ENCODE measurements at regions not wholly inside any gene's neighbourhood (a gene's known extent, or its start where the extent isn't known, plus 50 kb on each side); places are given as distances from the start of the nearest gene placed in this dataset.

GRCh38 chr10:124177180-124177518 lies 83.8 kb upstream of the CHST15 start:
- peaks cover 7% of the 10 kb centered on the region for H3K27me3 ChIP-seq (ENCODE audit: control insufficient read depth, insufficient read depth, low read length)
- TF ChIP-seq, protein P1, sequence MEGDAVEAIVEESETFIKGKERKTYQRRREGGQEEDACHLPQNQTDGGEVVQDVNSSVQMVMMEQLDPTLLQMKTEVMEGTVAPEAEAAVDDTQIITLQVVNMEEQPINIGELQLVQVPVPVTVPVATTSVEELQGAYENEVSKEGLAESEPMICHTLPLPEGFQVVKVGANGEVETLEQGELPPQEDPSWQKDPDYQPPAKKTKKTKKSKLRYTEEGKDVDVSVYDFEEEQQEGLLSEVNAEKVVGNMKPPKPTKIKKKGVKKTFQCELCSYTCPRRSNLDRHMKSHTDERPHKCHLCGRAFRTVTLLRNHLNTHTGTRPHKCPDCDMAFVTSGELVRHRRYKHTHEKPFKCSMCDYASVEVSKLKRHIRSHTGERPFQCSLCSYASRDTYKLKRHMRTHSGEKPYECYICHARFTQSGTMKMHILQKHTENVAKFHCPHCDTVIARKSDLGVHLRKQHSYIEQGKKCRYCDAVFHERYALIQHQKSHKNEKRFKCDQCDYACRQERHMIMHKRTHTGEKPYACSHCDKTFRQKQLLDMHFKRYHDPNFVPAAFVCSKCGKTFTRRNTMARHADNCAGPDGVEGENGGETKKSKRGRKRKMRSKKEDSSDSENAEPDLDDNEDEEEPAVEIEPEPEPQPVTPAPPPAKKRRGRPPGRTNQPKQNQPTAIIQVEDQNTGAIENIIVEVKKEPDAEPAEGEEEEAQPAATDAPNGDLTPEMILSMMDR (IDR thresholded peaks at IDR 0.05; ENCODE audit: low read depth, low read length) = no peak
- H3K9me3 ChIP-seq (ENCODE audit: control insufficient read depth, insufficient read depth, low read length) = peaks cover 3% of the 10 kb centered on the region; the same call in 1 of the 2 replicates
- no peak for DNase-seq (ENCODE audit: low read depth, low spot score)
- POLR2A ChIA-PET = no interaction called here
- no peak overlapping the region for H3K27ac ChIP-seq (ENCODE audit: low read depth, low read length)
- CTCF ChIA-PET = no interaction called here
- H3K4me3 ChIP-seq (ENCODE audit: low read depth, low read length) = no peak overlapping the region

DNA sequence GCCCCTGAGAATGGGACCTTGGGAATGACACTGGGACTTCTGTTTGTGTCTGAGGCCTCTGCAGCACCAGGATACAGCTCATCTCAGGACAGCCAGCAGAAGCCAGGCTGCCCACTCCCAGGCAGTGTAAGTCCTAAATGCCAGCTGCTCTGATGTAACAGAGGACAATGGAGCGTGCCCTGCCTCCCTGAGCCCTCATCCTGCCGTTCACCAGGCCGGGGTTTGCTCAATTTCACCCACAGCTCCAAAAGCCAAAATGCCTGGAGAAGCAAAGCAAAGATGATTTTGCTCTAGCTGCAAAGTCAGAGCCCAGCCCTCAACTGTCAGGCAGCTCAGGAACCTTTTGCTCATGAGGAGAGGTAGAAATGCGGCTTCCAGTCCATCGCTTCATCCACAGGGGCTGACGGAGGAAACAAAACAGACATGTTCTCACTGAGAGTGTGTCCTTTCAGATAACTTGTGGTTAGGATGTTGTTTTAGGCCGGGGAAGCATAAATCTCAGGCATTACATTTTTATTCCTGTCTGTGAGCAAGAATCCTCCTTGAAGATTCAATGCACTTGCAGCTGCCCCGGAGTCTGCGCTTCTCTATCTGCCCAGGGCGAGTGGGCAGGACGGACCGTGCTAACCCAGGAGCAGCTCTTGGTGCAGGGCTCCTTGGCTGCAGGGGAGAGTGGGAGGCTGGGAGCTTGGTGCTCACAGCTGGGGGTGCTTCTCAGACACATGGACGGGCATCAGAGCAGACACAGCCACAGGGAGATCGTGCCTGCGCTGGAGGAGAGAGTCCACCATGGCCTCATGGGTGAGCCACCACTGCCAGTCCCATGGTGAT lies 83.2 kb upstream of the CHST15 start:
- H3K27ac ChIP-seq (ENCODE audit: low read depth, low read length) = no peak overlapping the region
- peaks cover 7% of the 10 kb centered on the region; the same call in 1 of the 2 replicates for H3K9me3 ChIP-seq (ENCODE audit: control insufficient read depth, insufficient read depth, low read length)
- H3K4me3 ChIP-seq (ENCODE audit: low read depth, low read length) = no peak overlapping the region
- TF ChIP-seq, protein P1 (IDR thresholded peaks at IDR 0.05; ENCODE audit: low read depth, low read length) = no peak
- ChIA-PET POLR2A (no interaction called here), CTCF (no interaction called here)
- H3K27me3 ChIP-seq (ENCODE audit: control insufficient read depth, insufficient read depth, low read length) = peaks cover 9% of the 10 kb centered on the region
- DNase-seq (ENCODE audit: low read depth, low spot score) = no peak

- TF ChIP-seq, protein P1 (IDR thresholded peaks at IDR 0.05; ENCODE audit: low read depth, low read length) = no peak
- DNase-seq (ENCODE audit: low read depth, low spot score) = no peak
- POLR2A ChIA-PET = no interaction called here
- peaks cover 12% of the 10 kb centered on the region for H3K27me3 ChIP-seq (ENCODE audit: control insufficient read depth, insufficient read depth, low read length)
- no peak overlapping the region for H3K4me3 ChIP-seq (ENCODE audit: low read depth, low read length)
- CTCF ChIA-PET = no interaction called here
- H3K9me3 ChIP-seq (ENCODE audit: control insufficient read depth, insufficient read depth, low read length) = peaks cover 8% of the 10 kb centered on the region; the same call in 1 of the 2 replicates
- H3K27ac ChIP-seq (ENCODE audit: low read depth, low read length) = no peak overlapping the region
These were observed 82.4 kb upstream of the CHST15 start for GRCh38 chr10:124175701-124176348.

- ChIA-PET CTCF (no interaction called here), POLR2A (no interaction called here)
- H3K27ac ChIP-seq (ENCODE audit: low read depth, low read length) = no peak overlapping the region
- TF ChIP-seq, protein P1 (IDR thresholded peaks at IDR 0.05; ENCODE audit: low read depth, low read length) = no peak
- H3K27me3 ChIP-seq (ENCODE audit: control insufficient read depth, insufficient read depth, low read length) = peaks cover 12% of the 10 kb centered on the region
- H3K9me3 ChIP-seq (ENCODE audit: control insufficient read depth, insufficient read depth, low read length) = peaks cover 8% of the 10 kb centered on the region; the same call in 1 of the 2 replicates
- DNase-seq (ENCODE audit: low read depth, low spot score) = no peak
- no peak overlapping the region for H3K4me3 ChIP-seq (ENCODE audit: low read depth, low read length)
These were observed 81.6 kb upstream of the CHST15 start for GRCh38 chr10:124174673-124175645.
